Hepatocyte (in vitro differentiated cells): ENCODE measurements at regions not wholly inside any gene's neighbourhood (a gene's known extent, or its start where the extent isn't known, plus 50 kb on each side); places are given as distances from the start of the nearest gene placed in this dataset.
"Not testable (repeated sequence)": the region's sequence is repeated elsewhere in the genome, so short reads cannot be mapped to it uniquely, and the experiment has no call there.

ENCODE experiments used
- DNase-seq: peaks from one replicate; pipeline ENCODE4 v3.0.0-alpha.2; 2016; ENCODE audit warnings: low spot score
- H2AFZ ChIP-seq: fragments of 200-600 bp; sonication (generic); 2 replicates; pipeline ENCODE4 v1.6.0; 2016; ENCODE audit warnings: antibody characterized with exemption, mild to moderate bottlenecking
- H3K27ac ChIP-seq: fragments of 200-600 bp; sonication (generic); 2 replicates; pipeline ENCODE4 v1.5.1; 2016; ENCODE audit warnings: mild to moderate bottlenecking
- H3K27me3 ChIP-seq: fragments of 200-600 bp; sonication (generic); 2 replicates; pipeline ENCODE4 v1.6.1; 2016
- H3K36me3 ChIP-seq: fragments of 200-600 bp; sonication (generic); replicated peaks from 2 replicates; pipeline ENCODE4 v1.5.1; 2016; ENCODE audit warnings: low read depth; ENCODE audit not compliant: insufficient read depth
- H3K4me1 ChIP-seq: fragments of 200-600 bp; sonication (generic); 2 replicates; pipeline ENCODE4 v1.5.1; 2016; ENCODE audit warnings: mild to moderate bottlenecking, moderate library complexity; ENCODE audit not compliant: insufficient read depth
- H3K4me2 ChIP-seq: fragments of 200-600 bp; sonication (generic); 2 replicates; pipeline ENCODE4 v1.6.0; 2016
- H3K4me3 ChIP-seq: fragments of 200-600 bp; sonication (generic); 2 replicates; pipeline ENCODE4 v1.5.1; 2016; ENCODE audit warnings: mild to moderate bottlenecking
- H3K79me2 ChIP-seq: fragments of 200-600 bp; sonication (generic); 2 replicates; pipeline ENCODE4 v1.6.0; 2017; ENCODE audit warnings: mild to moderate bottlenecking
- H3K9me2 ChIP-seq: fragments of 200-600 bp; sonication (generic); replicated peaks from 2 replicates; pipeline ENCODE4 v1.6.0; 2017; ENCODE audit warnings: mild to moderate bottlenecking; ENCODE audit not compliant: insufficient read depth
- H3K9me3 ChIP-seq: fragments of 200-600 bp; sonication (generic); 2 replicates; pipeline ENCODE4 v1.5.1; 2016; ENCODE audit warnings: low read depth, mild to moderate bottlenecking
- H4K20me1 ChIP-seq: fragments of 200-600 bp; sonication (generic); 2 replicates; pipeline ENCODE4 v1.6.0; 2016; ENCODE audit warnings: mild to moderate bottlenecking; ENCODE audit not compliant: insufficient read depth, poor library complexity, severe bottlenecking
- CTCF ChIP-seq: fragments of 200-600 bp; sonication (generic); IDR thresholded peaks from 2 replicates; pipeline ENCODE4 v1.5.1; 2016; ENCODE audit warnings: antibody characterized with exemption, mild to moderate bottlenecking; ENCODE audit not compliant: poor library complexity
- EZH2 ChIP-seq: fragments of 200-600 bp; sonication (generic); IDR thresholded peaks from 2 replicates; pipeline ENCODE4 v1.6.1; 2016; ENCODE audit warnings: antibody characterized with exemption, mild to moderate bottlenecking, borderline replicate concordance
- EZH2phosphoT487 ChIP-seq: fragments of 200-600 bp; sonication (generic); IDR thresholded peaks from one replicate; pipeline ENCODE4 v1.6.1; 2018; ENCODE audit warnings: antibody characterized with exemption, mild to moderate bottlenecking, low read depth, moderate library complexity; ENCODE audit not compliant: unreplicated experiment, severe bottlenecking
- WGBS: methylation state at CpG from one replicate; pipeline ENCODE4 v1.1.6; 2016; ENCODE audit warnings: low lambda C conversion rate; ENCODE audit errors: missing lambda C conversion rate; 5-methylcytosine and 5-hydroxymethylcytosine counted together

DNA sequence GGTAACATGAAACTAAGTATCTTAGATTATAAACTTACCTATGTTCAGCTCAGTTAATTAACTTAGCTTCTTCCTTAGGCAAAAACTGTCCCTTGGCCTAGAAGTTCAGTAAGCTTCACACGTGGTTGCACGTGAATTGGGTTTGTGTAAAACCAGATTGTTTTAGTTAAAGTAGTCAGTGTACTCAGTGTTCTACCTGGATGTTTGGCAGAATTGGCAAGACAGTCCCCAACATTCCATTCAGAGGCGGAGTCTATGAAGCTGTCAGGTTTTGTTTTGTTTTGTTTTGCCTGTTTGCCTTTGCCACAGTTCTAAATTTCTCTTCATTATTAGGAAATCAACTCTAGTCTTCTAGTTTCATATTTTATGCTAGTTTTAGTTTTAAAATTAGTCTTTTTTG, 105.3 kb upstream of the ZEB2 start:
- no peak for TF ChIP-seq EZH2
- no peak for TF ChIP-seq EZH2phosphoT487
- TF ChIP-seq CTCF, result no peak
- H3K27ac ChIP-seq, result no peak overlapping the region
- no peaks in the 10 kb centered on the region for H3K27me3 ChIP-seq
- no peak for DNase-seq
- no peaks in the 10 kb centered on the region for H3K36me3 ChIP-seq
- no peak overlapping the region for H2AFZ ChIP-seq
- H4K20me1 ChIP-seq, result no peaks in the 10 kb centered on the region
- H3K4me2 ChIP-seq, result no peak overlapping the region
- H3K9me3 ChIP-seq, result no peaks in the 10 kb centered on the region
- no peaks in the 10 kb centered on the region for H3K4me1 ChIP-seq
- WGBS, result 70% methylated on average over 3 of the region's 3 CpGs
- no peak overlapping the region for H3K4me3 ChIP-seq
- no peaks in the 10 kb centered on the region for H3K9me2 ChIP-seq
- no peaks in the 10 kb centered on the region for H3K79me2 ChIP-seq

- Histone ChIP-seq H3K9me2 (no peaks in the 10 kb centered on the region), H3K27ac (no peak overlapping the region), H3K4me2 (no peak overlapping the region), H4K20me1 (no peaks in the 10 kb centered on the region), H3K27me3 (no peaks in the 10 kb centered on the region), H3K4me3 (no peak overlapping the region), H2AFZ (no peak overlapping the region), H3K36me3 (no peaks in the 10 kb centered on the region), H3K79me2 (no peaks in the 10 kb centered on the region), H3K9me3 (no peaks in the 10 kb centered on the region), H3K4me1 (no peaks in the 10 kb centered on the region)
- DNase-seq, result no peak
- TF ChIP-seq EZH2phosphoT487, result no peak
- no peak for TF ChIP-seq EZH2
- TF ChIP-seq CTCF, result no peak
- 94% methylated on average over 4 of the region's 4 CpGs for WGBS
Measured at GRCh38 chr2:144624451-144624850, 104.5 kb upstream of the ZEB2 start.

DNA sequence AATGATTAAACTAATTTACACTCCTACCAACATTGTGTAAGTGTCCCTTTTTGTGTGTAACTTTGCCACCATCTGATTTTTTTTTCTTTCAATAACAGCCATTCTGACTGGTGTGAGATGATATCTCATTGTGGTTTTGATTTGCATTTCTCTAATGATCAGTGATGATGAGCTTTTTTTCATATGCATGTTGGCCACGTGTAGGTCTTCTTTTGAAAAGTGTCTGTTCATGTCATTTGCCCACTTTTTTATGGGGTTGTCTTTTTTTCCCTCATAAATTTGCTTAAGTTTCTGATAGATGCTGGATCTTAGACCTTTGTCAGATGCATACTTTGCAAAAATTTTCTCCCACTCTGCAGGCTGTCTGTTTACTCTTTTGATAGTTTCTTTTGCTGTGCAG, 102.5 kb upstream of the ZEB2 start:
- DNase-seq, H3K27me3 ChIP-seq, H3K9me2 ChIP-seq, H3K4me1 ChIP-seq, H3K79me2 ChIP-seq, H3K9me3 ChIP-seq, H2AFZ ChIP-seq, H4K20me1 ChIP-seq, H3K4me2 ChIP-seq, H3K27ac ChIP-seq, H3K36me3 ChIP-seq, H3K4me3 ChIP-seq: not testable (repeated sequence)
- WGBS, result 90% methylated on average over 1 of the region's 1 CpG

GRCh38 chr2:144621266-144621665, 101.3 kb upstream of the ZEB2 start:
- no peaks in the 10 kb centered on the region for H3K36me3 ChIP-seq
- no peak overlapping the region for H3K4me2 ChIP-seq
- no peak overlapping the region for H2AFZ ChIP-seq
- no peak overlapping the region for H3K27ac ChIP-seq
- H3K9me2 ChIP-seq, result no peaks in the 10 kb centered on the region
- TF ChIP-seq EZH2phosphoT487 (no peak), EZH2 (no peak), CTCF (no peak)
- no peak overlapping the region for H3K4me3 ChIP-seq
- no peaks in the 10 kb centered on the region for H3K4me1 ChIP-seq
- no peaks in the 10 kb centered on the region for H3K9me3 ChIP-seq
- H4K20me1 ChIP-seq, result no peaks in the 10 kb centered on the region
- H3K79me2 ChIP-seq, result no peaks in the 10 kb centered on the region
- 97% methylated on average over 3 of the region's 3 CpGs for WGBS
- no peaks in the 10 kb centered on the region for H3K27me3 ChIP-seq
- no peak for DNase-seq
